ENCODE measurements at regions not wholly inside any gene's neighbourhood (a gene's known extent, or its start where the extent isn't known, plus 50 kb on each side); places are given as distances from the start of the nearest gene placed in this dataset.

DNA sequence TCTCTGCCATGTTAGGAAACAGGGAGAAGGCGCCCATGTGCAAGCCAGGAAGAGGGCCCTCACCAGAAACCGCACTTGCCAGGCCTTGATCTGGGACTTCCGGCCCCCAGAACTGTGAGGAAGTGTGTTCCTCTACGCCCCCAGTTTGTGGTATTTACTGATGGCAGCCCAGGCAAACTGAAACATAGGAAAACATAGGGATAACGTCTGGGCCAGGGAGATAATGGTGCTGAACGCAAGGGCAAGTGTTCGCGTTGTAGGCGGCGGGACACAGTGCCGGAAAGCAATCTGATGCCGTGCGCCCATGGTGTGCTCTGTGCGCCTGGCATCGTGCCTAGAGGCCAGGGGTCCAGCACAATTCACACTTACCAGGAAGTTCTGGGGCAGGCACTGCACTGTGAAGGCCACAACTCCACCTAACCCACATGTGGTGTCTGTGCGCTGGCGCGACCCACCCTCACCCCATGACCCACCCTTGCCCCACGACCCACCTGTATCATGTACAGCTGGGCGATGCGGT lies 53.6 kb downstream of the ARL6IP4 start:
- ChIA-PET CTCF (no interaction called here), POLR2A (no interaction called here)
- DNase-seq, result no peak
- Mint-ChIP-seq H3K27me3 (no peaks in the 10 kb centered on the region), H3K36me3 (peaks cover 1% of the 10 kb centered on the region), H3K4me1 (ENCODE audit: low read depth) (peaks cover 18% of the 10 kb centered on the region), H3K27ac (no peak overlapping the region), H3K9me3 (no peaks in the 10 kb centered on the region), H3K4me3 (no peak overlapping the region)
- intact Hi-C loops (cut with micrococcal nuclease), result no loop called here

DNA sequence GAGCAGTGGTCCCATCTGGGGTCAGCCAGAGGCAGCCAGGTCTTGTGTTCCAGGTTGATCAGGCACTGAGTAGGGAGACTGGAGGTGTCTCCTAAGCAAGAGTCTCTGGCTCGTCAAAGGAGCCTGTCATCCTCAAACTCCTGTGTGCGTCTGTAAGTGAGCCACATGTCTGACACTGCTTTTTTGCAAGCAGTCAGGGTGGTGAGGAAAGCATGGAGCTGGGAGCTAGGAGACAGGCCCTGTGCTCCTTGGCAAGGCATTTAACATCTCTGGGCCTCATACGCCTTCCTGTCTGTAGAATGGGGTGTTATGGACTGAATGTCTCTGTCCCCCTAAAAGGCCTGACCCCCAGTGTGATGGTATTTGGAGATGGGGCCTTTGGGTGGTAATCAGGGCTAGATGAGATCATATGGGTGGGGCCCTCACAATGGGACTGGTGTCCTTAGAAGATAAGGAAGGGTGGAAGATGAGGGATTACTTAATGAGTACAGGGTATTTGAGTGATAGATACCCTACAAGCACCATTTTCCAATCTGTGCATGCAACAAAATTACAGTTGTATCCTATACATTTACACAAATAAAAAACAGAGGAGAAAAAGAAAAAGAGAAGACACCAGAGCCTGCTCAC lies 53.0 kb downstream of the ARL6IP4 start:
- POLR2A ChIA-PET, result no interaction called here
- Mint-ChIP-seq H3K4me3 (no peak overlapping the region), H3K9me3 (no peaks in the 10 kb centered on the region), H3K4me1 (ENCODE audit: low read depth) (peaks cover 18% of the 10 kb centered on the region), H3K27me3 (no peaks in the 10 kb centered on the region), H3K27ac (no peak overlapping the region), H3K36me3 (peaks cover 1% of the 10 kb centered on the region)
- CTCF ChIA-PET, result no interaction called here
- DNase-seq, result no peak
- intact Hi-C loops (cut with micrococcal nuclease), result no loop called here

DNA sequence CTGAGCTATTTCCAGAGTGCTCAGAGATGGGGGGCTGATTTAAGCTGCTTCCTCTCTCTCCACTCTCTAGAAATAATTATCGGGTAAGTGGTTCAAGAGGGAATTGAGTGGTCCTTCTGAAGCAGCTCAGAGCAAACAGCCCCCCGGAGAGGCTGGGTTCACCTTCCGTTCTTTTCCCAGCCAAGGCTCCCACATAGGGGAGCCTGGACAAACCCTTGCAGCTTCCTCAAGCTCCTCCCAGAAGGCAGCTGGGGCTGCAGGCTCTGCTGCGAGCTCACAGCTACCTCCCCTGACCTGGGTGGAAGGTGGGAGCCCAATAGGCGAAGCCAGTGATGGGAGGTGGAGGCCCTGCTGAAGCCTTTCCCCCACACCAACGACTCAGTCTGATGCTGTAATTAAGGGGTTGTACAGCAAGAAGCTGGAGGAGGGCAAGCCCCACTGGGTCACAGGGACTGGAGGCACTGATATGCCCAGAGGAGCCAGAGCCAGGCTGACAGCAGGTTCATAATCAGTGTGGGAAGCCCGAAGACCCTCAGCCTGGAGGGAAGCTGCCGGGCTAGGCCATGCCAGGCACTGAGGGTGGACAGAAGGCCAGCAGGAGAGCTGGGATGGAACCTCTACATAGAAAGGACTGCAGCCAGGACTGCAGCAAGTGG lies 52.4 kb downstream of the ARL6IP4 start:
- H3K4me3 Mint-ChIP-seq, result no peak overlapping the region

More for the DNA sequence above, 52.4 kb downstream of the ARL6IP4 start:
- Mint-ChIP-seq H3K36me3 (peaks cover 1% of the 10 kb centered on the region), H3K27me3 (no peaks in the 10 kb centered on the region), H3K9me3 (no peaks in the 10 kb centered on the region), H3K4me1 (ENCODE audit: low read depth) (peaks cover 18% of the 10 kb centered on the region), H3K27ac (no peak overlapping the region)
- intact Hi-C loops (cut with micrococcal nuclease), result no loop called here
- CTCF ChIA-PET, result interaction anchor here (0.8 to 2.0 kb wide), 2 partner anchors 10 to 153 kb away, joined by 3 to 5 read pairs; no protein-coding TSS in a partner anchor
- DNase-seq, result no peak
- POLR2A ChIA-PET, result no interaction called here
